ENCODE measurements at regions not wholly inside any gene's neighbourhood (a gene's known extent, or its start where the extent isn't known, plus 50 kb on each side); places are given as distances from the start of the nearest gene placed in this dataset.

DNA sequence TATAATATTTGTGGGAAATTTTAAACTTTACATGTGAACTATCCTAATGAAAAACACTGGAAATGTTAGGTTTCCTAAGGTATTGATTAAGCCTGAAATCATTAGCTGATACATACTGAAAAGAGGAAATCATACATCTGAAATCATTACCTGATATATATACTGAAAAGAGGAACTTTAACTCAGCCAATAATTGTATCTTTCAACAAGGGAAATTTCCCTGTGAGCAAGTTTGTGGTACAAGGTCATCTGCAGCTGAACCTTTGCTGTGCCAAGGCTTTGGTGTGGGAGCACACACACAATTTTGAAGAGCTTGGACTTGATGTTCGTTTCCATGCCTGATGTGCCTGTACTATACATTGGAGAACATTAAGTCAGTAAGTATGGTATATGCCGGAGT lies 131.9 kb upstream of the USP9X start:
- no peak for DNase-seq
- intact Hi-C loops (cut with DNase I): no loop called here

DNA sequence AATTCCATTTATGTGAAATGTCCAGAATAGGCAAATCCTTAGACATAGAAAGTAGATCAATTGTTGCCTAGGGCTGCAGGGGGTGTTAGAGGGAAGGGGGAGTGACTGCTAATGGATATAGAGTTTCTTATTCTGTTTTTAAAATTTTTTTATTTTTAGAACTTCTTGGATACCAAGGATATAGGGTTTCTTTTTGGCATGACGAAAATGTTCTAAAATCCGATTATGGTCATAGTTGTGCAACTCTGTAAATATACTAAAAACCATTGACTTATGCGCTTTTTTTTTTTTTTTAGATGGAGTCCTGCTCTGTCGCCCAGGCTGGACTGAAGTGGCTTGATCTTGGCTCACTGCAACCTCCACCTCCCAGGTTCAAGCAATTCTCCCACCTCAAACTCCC lies 125.2 kb upstream of the USP9X start:
- TF ChIP-seq, protein P1, sequence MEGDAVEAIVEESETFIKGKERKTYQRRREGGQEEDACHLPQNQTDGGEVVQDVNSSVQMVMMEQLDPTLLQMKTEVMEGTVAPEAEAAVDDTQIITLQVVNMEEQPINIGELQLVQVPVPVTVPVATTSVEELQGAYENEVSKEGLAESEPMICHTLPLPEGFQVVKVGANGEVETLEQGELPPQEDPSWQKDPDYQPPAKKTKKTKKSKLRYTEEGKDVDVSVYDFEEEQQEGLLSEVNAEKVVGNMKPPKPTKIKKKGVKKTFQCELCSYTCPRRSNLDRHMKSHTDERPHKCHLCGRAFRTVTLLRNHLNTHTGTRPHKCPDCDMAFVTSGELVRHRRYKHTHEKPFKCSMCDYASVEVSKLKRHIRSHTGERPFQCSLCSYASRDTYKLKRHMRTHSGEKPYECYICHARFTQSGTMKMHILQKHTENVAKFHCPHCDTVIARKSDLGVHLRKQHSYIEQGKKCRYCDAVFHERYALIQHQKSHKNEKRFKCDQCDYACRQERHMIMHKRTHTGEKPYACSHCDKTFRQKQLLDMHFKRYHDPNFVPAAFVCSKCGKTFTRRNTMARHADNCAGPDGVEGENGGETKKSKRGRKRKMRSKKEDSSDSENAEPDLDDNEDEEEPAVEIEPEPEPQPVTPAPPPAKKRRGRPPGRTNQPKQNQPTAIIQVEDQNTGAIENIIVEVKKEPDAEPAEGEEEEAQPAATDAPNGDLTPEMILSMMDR (IDR thresholded peaks at IDR 0.05): no peak
- H3K27me3 ChIP-seq: no peaks in the 10 kb centered on the region
- H3K4me3 ChIP-seq: no peak overlapping the region
- no peak for ATAC-seq
- no peaks in the 10 kb centered on the region for H3K9me3 ChIP-seq
- intact Hi-C loops (cut with DNase I): no loop called here
- no peak for DNase-seq
- H3K4me1 ChIP-seq: no peaks in the 10 kb centered on the region
- no peaks in the 10 kb centered on the region for H3K36me3 ChIP-seq
- H3K27ac ChIP-seq: no peak overlapping the region

More for the DNA sequence above, 131.9 kb upstream of the USP9X start:
- Histone ChIP-seq H3K9me3 (no peaks in the 10 kb centered on the region), H3K4me1 (no peaks in the 10 kb centered on the region), H3K4me3 (no peak overlapping the region), H3K36me3 (no peaks in the 10 kb centered on the region), H3K27me3 (no peaks in the 10 kb centered on the region), H3K27ac (no peak overlapping the region)
- no peak for ATAC-seq
- TF ChIP-seq, protein P1 (IDR thresholded peaks at IDR 0.05): no peak

DNA sequence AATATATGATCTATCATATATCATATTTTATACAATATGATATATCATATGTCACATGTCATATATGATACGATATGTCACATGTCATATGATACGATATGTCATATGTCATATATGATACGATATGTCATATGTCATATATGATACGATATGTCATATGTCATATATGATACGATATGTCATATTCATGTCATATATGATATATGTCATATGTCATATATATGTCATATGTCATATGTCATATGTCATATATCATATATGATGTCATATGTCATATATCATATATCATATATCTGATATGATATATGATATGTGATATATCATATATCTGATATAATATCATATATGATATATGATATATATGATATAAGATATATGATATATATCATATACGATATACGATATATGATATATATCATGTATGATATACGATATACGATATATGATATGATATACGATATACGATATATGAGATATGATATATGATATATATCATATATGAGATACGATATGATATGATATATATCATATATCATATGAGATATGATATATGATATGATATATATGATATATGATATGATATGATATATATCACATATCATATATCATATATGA lies 122.3 kb upstream of the USP9X start:
- H3K4me1 ChIP-seq: no peaks in the 10 kb centered on the region
- no peak overlapping the region for H3K4me3 ChIP-seq
- ATAC-seq (no peak), DNase-seq (no peak)
- no peaks in the 10 kb centered on the region for H3K27me3 ChIP-seq
- no peaks in the 10 kb centered on the region for H3K36me3 ChIP-seq
- H3K9me3 ChIP-seq: no peaks in the 10 kb centered on the region
- no peak overlapping the region for H3K27ac ChIP-seq
- intact Hi-C loops (cut with DNase I): no loop called here
- TF ChIP-seq, protein P1 (IDR thresholded peaks at IDR 0.05): no peak

DNA sequence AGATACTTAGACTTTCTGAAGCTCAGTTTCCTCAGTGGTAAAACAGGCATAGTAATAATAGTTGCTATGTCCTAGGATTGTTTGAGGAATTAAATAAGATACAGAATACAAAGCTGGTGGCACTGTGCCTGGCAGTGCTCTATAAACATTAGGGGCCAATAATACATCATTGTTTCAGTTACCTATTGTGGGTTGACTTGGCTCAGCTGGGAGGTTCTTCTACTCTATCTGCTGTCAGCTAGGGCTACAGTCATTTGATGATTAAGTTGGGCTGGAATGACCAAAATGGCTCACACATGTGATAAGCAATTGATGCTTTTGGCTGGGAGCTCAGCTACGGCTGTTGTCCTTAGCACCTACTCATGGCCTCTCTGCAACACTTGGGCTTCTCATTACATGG lies 121.2 kb upstream of the USP9X start:
- H3K27ac ChIP-seq: no peak overlapping the region
- intact Hi-C loops (cut with DNase I): no loop called here
- DNase-seq (no peak), ATAC-seq (no peak)
- H3K27me3 ChIP-seq: no peaks in the 10 kb centered on the region
- no peaks in the 10 kb centered on the region for H3K9me3 ChIP-seq
- TF ChIP-seq, protein P1 (IDR thresholded peaks at IDR 0.05): no peak
- no peaks in the 10 kb centered on the region for H3K4me1 ChIP-seq
- H3K4me3 ChIP-seq: no peak overlapping the region
- H3K36me3 ChIP-seq: no peaks in the 10 kb centered on the region

DNA sequence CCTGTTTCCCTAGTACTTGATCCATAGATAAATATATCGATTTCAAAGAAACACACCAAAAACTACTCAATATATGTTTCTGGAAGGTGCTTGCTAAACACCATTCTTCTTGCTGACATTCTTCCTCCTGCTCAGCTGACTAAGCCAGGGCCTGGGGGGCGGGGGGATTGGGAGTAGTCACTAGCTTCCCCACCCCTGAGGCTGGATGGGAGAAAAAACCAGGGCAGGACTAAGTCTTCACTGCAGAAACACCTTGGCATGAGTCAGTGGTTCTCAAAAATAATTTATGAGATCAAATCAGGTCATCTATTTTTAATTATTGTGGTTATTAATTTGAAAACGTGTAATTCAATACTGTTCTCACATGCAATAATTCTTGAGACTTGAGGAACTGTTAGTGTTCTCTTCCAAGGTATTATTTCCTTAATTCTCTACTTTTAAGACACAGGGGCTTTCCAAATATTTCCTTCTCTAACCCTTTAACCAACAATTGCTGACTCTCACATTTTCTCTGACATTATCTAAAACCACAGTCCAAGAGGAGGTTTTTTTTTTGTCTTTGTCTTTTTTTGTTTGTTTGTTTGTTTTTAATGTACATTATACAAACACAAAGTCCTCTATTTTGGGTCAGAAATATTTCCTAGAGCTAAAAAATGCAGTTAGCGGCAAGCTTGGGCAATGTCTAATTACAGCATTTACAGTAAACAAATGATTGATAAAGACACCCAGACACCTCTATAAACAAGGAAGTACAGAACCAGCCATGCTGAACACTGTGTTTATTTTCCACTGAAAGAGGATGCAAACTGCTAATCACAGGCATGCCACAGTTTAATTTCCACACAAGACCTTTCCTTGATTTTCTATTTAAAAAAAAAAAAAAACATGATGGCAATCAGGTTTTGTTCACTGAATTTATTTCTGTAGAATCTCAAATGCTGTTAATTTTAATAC lies 120.3 kb upstream of the USP9X start:
- DNase-seq (no peak), ATAC-seq (no peak)
- Histone ChIP-seq H3K9me3 (no peaks in the 10 kb centered on the region), H3K36me3 (no peaks in the 10 kb centered on the region), H3K4me1 (no peaks in the 10 kb centered on the region), H3K27me3 (no peaks in the 10 kb centered on the region), H3K27ac (no peak overlapping the region), H3K4me3 (no peak overlapping the region)
- intact Hi-C loops (cut with DNase I): no loop called here
- TF ChIP-seq, protein P1 (IDR thresholded peaks at IDR 0.05): no peak

Measured in upper lobe of right lung (tissue), 1 donor.